ENCODE measurements at regions not wholly inside any gene's neighbourhood (a gene's known extent, or its start where the extent isn't known, plus 50 kb on each side); places are given as distances from the start of the nearest gene placed in this dataset.

- TF ChIP-seq CTCF (conservative IDR thresholded peaks at IDR 0.05) (no peak), ZFX (IDR thresholded peaks at IDR 0.05) (no peak)
These were observed 356.4 kb upstream of the ADAMTS5 start for GRCh38 chr21:27323331-27323730.
